ENCODE measurements at regions not wholly inside any gene's neighbourhood (a gene's known extent, or its start where the extent isn't known, plus 50 kb on each side); places are given as distances from the start of the nearest gene placed in this dataset.
A peak's percentile ranks its signal among the peaks of the same experiment; 100 is the strongest.
"Not testable (repeated sequence)": the region's sequence is repeated elsewhere in the genome, so short reads cannot be mapped to it uniquely, and the experiment has no call there.

- no peak for DNase-seq (ENCODE audit: low read depth)
These were observed 99.3 kb upstream of the FN1 start for GRCh38 chr2:215535125-215535668.

- not testable (repeated sequence) for DNase-seq (ENCODE audit: low read depth)
These were observed 97.8 kb upstream of the FN1 start for GRCh38 chr2:215533716-215534115.

- DNase-seq (ENCODE audit: low read depth), result no peak
These were observed 97.0 kb upstream of the FN1 start for GRCh38 chr2:215532844-215533243.

- peak; percentile 64 for DNase-seq (ENCODE audit: low read depth)
These were observed 95.4 kb upstream of the FN1 start for GRCh38 chr2:215531284-215531683.

- no peak for DNase-seq (ENCODE audit: low read depth)
These were observed 94.5 kb upstream of the FN1 start for GRCh38 chr2:215530191-215530968.

- no peak for DNase-seq (ENCODE audit: low read depth)
These were observed 93.4 kb upstream of the FN1 start for GRCh38 chr2:215529271-215529670.

- peak; percentile 84 for DNase-seq (ENCODE audit: low read depth)
These were observed 92.7 kb upstream of the FN1 start for GRCh38 chr2:215528555-215528954.

- DNase-seq (ENCODE audit: low read depth), result no peak
These were observed 91.9 kb upstream of the FN1 start for GRCh38 chr2:215527736-215528135.

GRCh38 chr2:215526341-215526740 lies 90.5 kb upstream of the FN1 start:
- DNase-seq (ENCODE audit: low read depth), result no peak

GRCh38 chr2:215522237-215522636 lies 86.4 kb upstream of the FN1 start:
- DNase-seq (ENCODE audit: low read depth), result no peak

GRCh38 chr2:215521031-215521430 lies 85.2 kb upstream of the FN1 start:
- DNase-seq (ENCODE audit: low read depth), result no peak

- DNase-seq (ENCODE audit: low read depth), result no peak
These were observed 81.5 kb upstream of the FN1 start for GRCh38 chr2:215517391-215517790.

- DNase-seq (ENCODE audit: low read depth), result no peak
These were observed 78.6 kb upstream of the FN1 start for GRCh38 chr2:215514516-215514915.

GRCh38 chr2:215511454-215512346 lies 75.8 kb upstream of the FN1 start:
- DNase-seq (ENCODE audit: low read depth), result no peak

GRCh38 chr2:215507836-215508235 lies 72.0 kb upstream of the FN1 start:
- DNase-seq (ENCODE audit: low read depth), result no peak

- DNase-seq (ENCODE audit: low read depth), result no peak
These were observed 71.3 kb upstream of the FN1 start for GRCh38 chr2:215507136-215507535.

GRCh38 chr2:215506604-215506990 lies 70.7 kb upstream of the FN1 start:
- DNase-seq (ENCODE audit: low read depth), result no peak

- no peak for DNase-seq (ENCODE audit: low read depth)
These were observed 69.3 kb upstream of the FN1 start for GRCh38 chr2:215505044-215505786.

- no peak for DNase-seq (ENCODE audit: low read depth)
These were observed 68.7 kb upstream of the FN1 start for GRCh38 chr2:215504547-215504946.

GRCh38 chr2:215503381-215503780 lies 67.5 kb upstream of the FN1 start:
- DNase-seq (ENCODE audit: low read depth), result no peak

- DNase-seq (ENCODE audit: low read depth), result no peak
These were observed 64.6 kb upstream of the FN1 start for GRCh38 chr2:215500466-215500865.

GRCh38 chr2:215499331-215499730 lies 63.5 kb upstream of the FN1 start:
- DNase-seq (ENCODE audit: low read depth), result no peak

All from HS-27A (cell line).